HEK293T (cell line): ENCODE measurements at regions not wholly inside any gene's neighbourhood (a gene's known extent, or its start where the extent isn't known, plus 50 kb on each side); places are given as distances from the start of the nearest gene placed in this dataset.

Experiments
- BHLHE40 ChIP-seq: fragments of 450-650 bp; IDR thresholded peaks from 2 replicates; pipeline ENCODE4 v1.6.1; 2016; ENCODE audit warnings: mild to moderate bottlenecking, moderate library complexity, borderline replicate concordance
- ELF4 ChIP-seq: fragments of 450-650 bp; IDR thresholded peaks from 2 replicates; pipeline ENCODE4 v1.6.1; 2017; ENCODE audit warnings: antibody characterized with exemption
- FOXA1 ChIP-seq: fragments of 450-650 bp; IDR thresholded peaks from 2 replicates; pipeline ENCODE4 v1.6.1; 2016; ENCODE audit warnings: mild to moderate bottlenecking
- FOXM1 ChIP-seq: fragments of 450-650 bp; IDR thresholded peaks from 2 replicates; pipeline ENCODE4 v1.6.1; 2017; ENCODE audit warnings: mild to moderate bottlenecking, borderline replicate concordance
- NFRKB ChIP-seq: fragments of 450-650 bp; IDR thresholded peaks from 2 replicates; pipeline ENCODE4 v1.6.1; 2016; ENCODE audit warnings: mild to moderate bottlenecking, moderate library complexity
- PKNOX1 ChIP-seq: fragments of 450-650 bp; IDR thresholded peaks from 2 replicates; pipeline ENCODE4 v1.6.1; 2016
- SP1 ChIP-seq: fragments of 450-650 bp; IDR thresholded peaks from 2 replicates; pipeline ENCODE4 v1.6.1; 2017
- SUZ12 ChIP-seq: fragments of 450-650 bp; IDR thresholded peaks from 2 replicates; pipeline ENCODE4 v1.6.1; 2016; ENCODE audit warnings: mild to moderate bottlenecking

GRCh38 chr9:2427120-2427891 lies 194.3 kb upstream of the VLDLR start:
- no peak for TF ChIP-seq BHLHE40
- no peak for TF ChIP-seq SP1
- TF ChIP-seq FOXA1, result no peak
- TF ChIP-seq SUZ12, result no peak
- no peak for TF ChIP-seq FOXM1
- no peak for TF ChIP-seq NFRKB
- TF ChIP-seq ELF4, result no peak
- TF ChIP-seq PKNOX1, result no peak
